HepG2 (cell line): ENCODE measurements at regions not wholly inside any gene's neighbourhood (a gene's known extent, or its start where the extent isn't known, plus 50 kb on each side); places are given as distances from the start of the nearest gene placed in this dataset.
A peak's percentile ranks its signal among the peaks of the same experiment; 100 is the strongest.

Experiments used
- ATAC-seq: fragments of 200-7000 bp; cut with Tn5 transposase; 3 replicates; pipeline ENCODE4 v1.9.1; 2020; ENCODE audit warnings: mild to moderate bottlenecking, moderate library complexity
- BruUV-seq: library from RNA; stranded (reverse); fragments of 400-500 nt; replicated peaks from 2 replicates; lab custom pipeline; 2021; lab: Mats Ljungman, UMichigan
- CTCF ChIA-PET: fragments of 300-600 bp; formaldehyde crosslinking; extraction: SDS; loops from one replicate; lab custom pipeline; 2021; ENCODE audit warnings: low total read pairs, inconsistent platforms, low intra/inter-chr PET ratio; lab: Yijun Ruan, JAX
- POLR2A ChIA-PET: fragments of 350-600 bp; sonication (Branson Sonifier 250); formaldehyde crosslinking; loops from one replicate; lab custom pipeline; 2020; ENCODE audit warnings: antibody characterized with exemption, inconsistent platforms; lab: Yijun Ruan, JAX
- DNase-seq: peaks from one replicate; pipeline ENCODE4 v3.0.0-alpha.2; 2015; ENCODE audit warnings: low spot score
- FAIRE-seq: peaks from 3 replicates; lab custom pipeline; 2011; peaks lifted over from hg19 to GRCh38; lab: Jason Lieb, UNC
- H2AFZ ChIP-seq: one replicate; pipeline ENCODE4 v1.6.1; 2011; ENCODE audit warnings: low read length, inconsistent platforms
- H3K27ac ChIP-seq: fragments of 300-600 bp; 3 replicates; pipeline ENCODE4 v1.8.0; 2011; ENCODE audit warnings: mixed run types, mild to moderate bottlenecking, mixed read lengths, low read length, inconsistent platforms; ENCODE audit not compliant: insufficient read depth; ENCODE audit errors: extremely low read length
- H3K27me3 ChIP-seq, 2 experiments: fragments of 200-600 bp in 1 of 2; 2 replicates in 1 of 2; 3 replicates in 1 of 2; pipeline versions ENCODE4 v1.6.0 to v1.8.0; 2011; ENCODE audit warnings: low read length in 2 of 2, mild to moderate bottlenecking in 2 of 2, moderate library complexity in 2 of 2, inconsistent platforms in 1 of 2; ENCODE audit not compliant: insufficient read depth in 2 of 2, control insufficient read depth in 1 of 2
- H3K36me3 ChIP-seq, 2 experiments: fragments of 200-600 bp in 1 of 2; replicated peaks in 1 of 2; 2 replicates in 1 of 2; 3 replicates in 1 of 2; pipeline versions ENCODE4 v1.5.1 to v1.8.0; 2011; ENCODE audit warnings: low read length in 2 of 2, inconsistent platforms in 1 of 2; ENCODE audit not compliant: insufficient read depth in 2 of 2, control insufficient read depth in 1 of 2
- H3K4me1 ChIP-seq: 2 replicates; pipeline ENCODE4 v1.5.1; 2012; ENCODE audit warnings: low read length, inconsistent platforms; ENCODE audit not compliant: insufficient read depth
- H3K4me2 ChIP-seq: 2 replicates; pipeline ENCODE4 v1.6.0; 2011; ENCODE audit warnings: low read depth, low read length, inconsistent platforms
- H3K4me3 ChIP-seq, 3 experiments: fragments of 200-600 bp in 1 of 3; sonication (generic), shearing (Covaris generic) in 1 of 3; replicated peaks in 1 of 3; 2 replicates each; pipeline ENCODE4 v1.5.1; 2011 to 2016; ENCODE audit warnings: low read length in 3 of 3, inconsistent platforms in 2 of 3, low read depth in 2 of 3, mild to moderate bottlenecking in 2 of 3, control low read depth in 1 of 3, mixed read lengths in 1 of 3; ENCODE audit not compliant: insufficient read depth in 1 of 3
- H3K79me2 ChIP-seq: one replicate; pipeline ENCODE4 v1.6.1; 2011; ENCODE audit warnings: low read length, inconsistent platforms; ENCODE audit not compliant: insufficient read depth
- H3K9ac ChIP-seq: 2 replicates; pipeline ENCODE4 v1.6.0; 2011; ENCODE audit warnings: mild to moderate bottlenecking, low read depth, low read length, inconsistent platforms; ENCODE audit not compliant: insufficient read depth
- H3K9me3 ChIP-seq: 2 replicates; pipeline ENCODE4 v1.5.1; 2012; ENCODE audit warnings: mild to moderate bottlenecking, low read length
- H4K20me1 ChIP-seq: 2 replicates; pipeline ENCODE4 v1.6.0; 2011; ENCODE audit warnings: inconsistent platforms, mild to moderate bottlenecking, low read length, moderate library complexity; ENCODE audit not compliant: insufficient read depth
- ARHGAP35 ChIP-seq: sonication (generic); formaldehyde crosslinking; IDR thresholded peaks from 2 replicates; pipeline ENCODE4 v1.9.0; 2022; ENCODE audit warnings: mild to moderate bottlenecking, inconsistent platforms, moderate library complexity, missing genetic modification reagents, borderline replicate concordance
- E2F2 ChIP-seq: sonication (generic); formaldehyde crosslinking; IDR thresholded peaks from 2 replicates; pipeline ENCODE4 v1.4.0; 2020; ENCODE audit warnings: missing genetic modification reagents, borderline replicate concordance
- ESRRA ChIP-seq: sonication (generic); formaldehyde crosslinking; IDR thresholded peaks from 2 replicates; pipeline ENCODE4 v1.5.1; 2020; ENCODE audit warnings: mild to moderate bottlenecking, low read depth, missing genetic modification reagents
- GFI1 ChIP-seq: sonication (generic); formaldehyde crosslinking; IDR thresholded peaks from 2 replicates; pipeline ENCODE4 v1.5.0; 2020; ENCODE audit warnings: missing genetic modification reagents, mild to moderate bottlenecking, borderline replicate concordance
- GTF2F1 ChIP-seq: fragments of 150-350 bp; IDR thresholded peaks from 2 replicates; pipeline ENCODE4 v1.6.1; 2014; ENCODE audit warnings: low read length
- HIVEP1 ChIP-seq: sonication (generic); formaldehyde crosslinking; IDR thresholded peaks from 2 replicates; pipeline ENCODE4 v1.4.0; 2020; ENCODE audit warnings: mild to moderate bottlenecking, missing genetic modification reagents
- MAX ChIP-seq: IDR thresholded peaks from 2 replicates; pipeline ENCODE4 v1.6.1; 2012; ENCODE audit warnings: inconsistent platforms
- MED8 ChIP-seq: sonication (generic); formaldehyde crosslinking; IDR thresholded peaks from 2 replicates; pipeline ENCODE4 v1.8.1; 2023; ENCODE audit warnings: mild to moderate bottlenecking, missing genetic modification reagents; ENCODE audit not compliant: insufficient replicate concordance
- RFXAP ChIP-seq: sonication (generic); formaldehyde crosslinking; IDR thresholded peaks from 2 replicates; pipeline ENCODE4 v1.4.0; 2020; ENCODE audit warnings: missing genetic modification reagents, borderline replicate concordance
- YEATS4 ChIP-seq: sonication (generic); formaldehyde crosslinking; IDR thresholded peaks from 2 replicates; pipeline ENCODE4 v1.4.0; 2020; ENCODE audit warnings: missing genetic modification reagents, borderline replicate concordance
- ZNF225 ChIP-seq: sonication (generic); formaldehyde crosslinking; IDR thresholded peaks from 2 replicates; pipeline ENCODE4 v1.4.0; 2020; ENCODE audit warnings: mild to moderate bottlenecking, missing genetic modification reagents
- WGBS: methylation state at CpG from one replicate; pipeline ENCODE4 v1.1.6; 2017; ENCODE audit warnings: low lambda C conversion rate; 5-methylcytosine and 5-hydroxymethylcytosine counted together
- in situ Hi-C: cut with HindIII; loops from 2 replicates; pipeline ENCODE4 v1.10.0; 2017; ENCODE audit warnings: low pct_unique_long_range_greater_than_20kb; ENCODE audit not compliant: extremely low pct_ligation_motif_present
- intact Hi-C: fragments of 100-400 bp; cut with micrococcal nuclease; formaldehyde crosslinking; loops from one replicate; pipeline ENCODE4 v1.10.0; 2022; ENCODE audit not compliant: unreplicated experiment

GRCh38 chr18:76098674-76099411 lies 396.2 kb downstream of the ZNF516 start:
- in situ Hi-C loops, result no loop called here
- ATAC-seq, result peak; percentile 54; the same call in 2 of the 3 replicates
- H4K20me1 ChIP-seq, result no peaks in the 10 kb centered on the region

More at GRCh38 chr18:76098674-76099411, 396.2 kb downstream of the ZNF516 start:
- Histone ChIP-seq H3K27me3 (peaks cover 0 to 1% of the 10 kb centered on the region in 2 experiments; a peak in 1 of 5 replicates), H3K27ac (no peak overlapping the region), H3K4me3 (no peak overlapping the region), H3K79me2 (no peaks in the 10 kb centered on the region), H3K4me2 (no peak overlapping the region), H3K4me1 (no peaks in the 10 kb centered on the region), H3K36me3 (no peaks in the 10 kb centered on the region), H2AFZ (no peak overlapping the region), H3K9me3 (no peaks in the 10 kb centered on the region), H3K9ac (no peak overlapping the region)
- intact Hi-C loops, result no loop called here
- FAIRE-seq (no peak), DNase-seq (no peak)
- WGBS, result 18% methylated on average over 10 of the region's 10 CpGs
- TF ChIP-seq ZNF225, result no peak
- TF ChIP-seq GTF2F1, result no peak
- no peak for TF ChIP-seq ESRRA
- no peak for TF ChIP-seq E2F2 (CRISPR knock-in tag)
- TF ChIP-seq YEATS4 (CRISPR knock-in tag), result no peak
- TF ChIP-seq MED8 (CRISPR knock-in tag), result no peak
- TF ChIP-seq RFXAP, result no peak
- no peak for TF ChIP-seq GFI1 (CRISPR knock-in tag)
- no peak for TF ChIP-seq HIVEP1
- no peak for TF ChIP-seq ARHGAP35
- no peak for TF ChIP-seq MAX
- ChIA-PET POLR2A (no interaction called here), CTCF (no interaction called here)
- no TSS peak for BruUV-seq
